ENCODE measurements at regions not wholly inside any gene's neighbourhood (a gene's known extent, or its start where the extent isn't known, plus 50 kb on each side); places are given as distances from the start of the nearest gene placed in this dataset.

DNA sequence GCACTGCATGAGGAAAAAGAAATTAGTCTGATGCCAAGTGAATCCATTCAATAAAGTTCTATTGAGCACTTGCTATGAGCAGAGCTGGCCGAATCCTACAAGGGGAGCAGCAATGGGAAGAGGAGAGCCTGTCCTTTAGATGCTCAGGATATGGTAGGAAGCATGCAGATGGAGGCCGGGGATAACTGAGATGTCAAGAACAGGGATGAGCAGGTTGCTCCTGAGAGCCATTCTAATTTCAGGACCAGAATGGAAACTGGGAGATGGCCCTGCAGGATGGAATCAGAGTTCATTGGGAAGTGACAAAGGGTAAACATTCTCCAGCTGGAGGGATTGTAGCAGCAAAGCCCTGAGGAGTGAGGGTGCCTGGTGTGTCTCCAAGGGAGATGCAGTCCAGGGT, 88.0 kb downstream of the CBLN1 start:
- TF ChIP-seq, protein P1, sequence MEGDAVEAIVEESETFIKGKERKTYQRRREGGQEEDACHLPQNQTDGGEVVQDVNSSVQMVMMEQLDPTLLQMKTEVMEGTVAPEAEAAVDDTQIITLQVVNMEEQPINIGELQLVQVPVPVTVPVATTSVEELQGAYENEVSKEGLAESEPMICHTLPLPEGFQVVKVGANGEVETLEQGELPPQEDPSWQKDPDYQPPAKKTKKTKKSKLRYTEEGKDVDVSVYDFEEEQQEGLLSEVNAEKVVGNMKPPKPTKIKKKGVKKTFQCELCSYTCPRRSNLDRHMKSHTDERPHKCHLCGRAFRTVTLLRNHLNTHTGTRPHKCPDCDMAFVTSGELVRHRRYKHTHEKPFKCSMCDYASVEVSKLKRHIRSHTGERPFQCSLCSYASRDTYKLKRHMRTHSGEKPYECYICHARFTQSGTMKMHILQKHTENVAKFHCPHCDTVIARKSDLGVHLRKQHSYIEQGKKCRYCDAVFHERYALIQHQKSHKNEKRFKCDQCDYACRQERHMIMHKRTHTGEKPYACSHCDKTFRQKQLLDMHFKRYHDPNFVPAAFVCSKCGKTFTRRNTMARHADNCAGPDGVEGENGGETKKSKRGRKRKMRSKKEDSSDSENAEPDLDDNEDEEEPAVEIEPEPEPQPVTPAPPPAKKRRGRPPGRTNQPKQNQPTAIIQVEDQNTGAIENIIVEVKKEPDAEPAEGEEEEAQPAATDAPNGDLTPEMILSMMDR (IDR thresholded peaks at IDR 0.05; ENCODE audit: low read length) = no peak
- no peak for TF ChIP-seq EZH2phosphoT487 (IDR thresholded peaks at IDR 0.05; ENCODE audit: low read length)
